ENCODE measurements at regions not wholly inside any gene's neighbourhood (a gene's known extent, or its start where the extent isn't known, plus 50 kb on each side); places are given as distances from the start of the nearest gene placed in this dataset.
A peak's percentile ranks its signal among the peaks of the same experiment; 100 is the strongest.
"Not testable (repeated sequence)": the region's sequence is repeated elsewhere in the genome, so short reads cannot be mapped to it uniquely, and the experiment has no call there.

DNA sequence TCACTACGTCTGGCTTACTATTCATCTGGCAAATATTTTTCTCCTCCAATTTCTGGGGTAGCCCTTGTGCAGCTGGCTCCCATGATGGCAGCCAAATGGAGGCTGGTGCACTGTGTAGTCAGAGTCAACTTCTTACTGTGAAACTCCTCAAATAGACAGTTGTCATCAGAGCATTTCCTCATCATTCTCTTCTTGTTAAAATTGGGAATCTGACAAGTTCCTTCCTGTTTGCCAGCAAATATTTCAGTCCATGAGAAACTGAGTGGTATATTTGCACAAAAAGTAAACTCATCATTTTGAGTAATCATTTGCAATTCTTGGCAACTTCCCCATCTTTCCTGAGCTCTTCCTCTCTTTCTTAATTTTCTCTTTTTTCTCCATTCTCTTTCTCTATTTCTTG is 394.9 kb upstream of the RGS17 start:
- no peak for DNase-seq

DNA sequence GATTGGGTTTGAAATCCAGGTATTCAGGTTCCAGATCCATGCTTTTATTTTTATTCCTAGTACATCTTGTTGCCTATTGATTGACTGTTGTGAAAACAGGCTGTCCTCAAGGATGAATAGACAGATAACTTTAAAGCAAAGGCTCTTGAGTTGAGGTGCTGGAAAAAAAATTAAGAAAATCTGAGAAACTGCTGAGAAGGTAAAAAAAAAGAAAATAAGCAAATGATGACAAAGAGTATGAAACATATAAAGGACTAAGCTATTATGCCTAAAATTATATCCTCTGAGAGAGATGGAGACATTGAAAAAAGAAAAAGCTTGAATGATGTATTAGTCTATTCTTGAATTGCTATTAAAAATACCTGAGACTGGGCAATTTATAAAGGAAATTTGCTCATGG is 392.3 kb upstream of the RGS17 start:
- DNase-seq: no peak

- DNase-seq: peak; percentile 5
These were observed 380.9 kb upstream of the RGS17 start for GRCh38 chr6:153511896-153512496.

DNA sequence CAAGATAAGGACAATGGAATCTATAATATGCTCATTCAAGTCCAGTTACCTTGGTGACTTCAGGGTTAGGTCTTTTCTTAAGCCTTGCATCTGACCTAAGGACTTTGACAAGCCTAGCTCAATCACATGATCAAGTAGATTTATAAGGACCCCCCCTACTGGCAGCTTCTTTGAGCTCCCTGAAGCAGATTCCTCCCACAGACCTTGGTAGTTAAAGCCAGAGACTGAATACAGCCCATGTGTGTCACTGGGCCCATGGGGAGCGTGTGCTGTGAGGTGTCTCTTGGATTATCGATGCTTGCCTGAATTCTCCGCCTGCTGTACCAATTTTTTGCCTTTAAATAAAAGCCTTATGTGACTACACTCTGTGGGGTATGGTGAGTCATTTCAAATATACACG is 372.7 kb upstream of the RGS17 start:
- no peak for DNase-seq

- DNase-seq: no peak
These were observed 362.4 kb upstream of the RGS17 start for GRCh38 chr6:153493501-153493900.

DNA sequence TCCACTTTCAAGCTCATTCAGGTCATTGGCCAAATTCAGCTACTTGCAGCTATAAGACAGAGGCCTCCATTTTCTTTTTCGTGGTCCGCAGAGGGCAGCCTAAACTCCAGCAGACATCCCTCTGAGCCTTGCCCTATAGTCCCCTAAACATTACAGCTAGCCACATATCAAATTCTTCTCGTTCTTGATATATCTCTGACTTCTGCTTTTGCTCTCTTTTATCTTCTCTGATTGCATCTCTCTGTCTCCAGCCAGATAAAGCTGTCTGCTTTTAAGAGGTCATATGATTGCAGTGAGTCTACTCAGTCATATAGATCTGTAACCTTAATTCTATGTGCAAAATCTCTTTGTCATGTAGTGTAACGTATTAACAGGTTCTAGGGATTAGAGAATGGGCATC is 358.4 kb upstream of the RGS17 start:
- DNase-seq: no peak

DNA sequence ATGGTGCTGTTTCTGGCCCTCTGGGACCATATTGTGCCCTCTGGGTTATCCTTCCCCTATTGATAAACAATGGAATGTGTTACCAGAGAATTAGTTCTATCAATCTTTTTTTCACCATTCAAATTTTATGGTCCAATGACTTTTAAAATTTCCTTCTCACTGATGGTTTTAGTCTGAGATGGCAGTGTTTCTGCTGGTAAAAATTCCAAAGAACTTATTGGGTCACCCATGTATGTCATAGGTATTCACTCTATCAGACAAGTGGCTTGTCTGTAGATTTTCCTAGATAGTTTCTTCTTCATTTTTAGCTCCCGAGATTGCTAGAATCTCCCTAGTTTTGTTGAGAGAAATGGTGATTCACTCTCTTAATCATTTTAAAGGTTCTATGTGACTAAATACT is 357.2 kb upstream of the RGS17 start:
- DNase-seq: no peak

GRCh38 chr6:153485072-153485471 is 354.0 kb upstream of the RGS17 start:
- DNase-seq: no peak

GRCh38 chr6:153484056-153484455 is 353.0 kb upstream of the RGS17 start:
- DNase-seq: no peak

DNA sequence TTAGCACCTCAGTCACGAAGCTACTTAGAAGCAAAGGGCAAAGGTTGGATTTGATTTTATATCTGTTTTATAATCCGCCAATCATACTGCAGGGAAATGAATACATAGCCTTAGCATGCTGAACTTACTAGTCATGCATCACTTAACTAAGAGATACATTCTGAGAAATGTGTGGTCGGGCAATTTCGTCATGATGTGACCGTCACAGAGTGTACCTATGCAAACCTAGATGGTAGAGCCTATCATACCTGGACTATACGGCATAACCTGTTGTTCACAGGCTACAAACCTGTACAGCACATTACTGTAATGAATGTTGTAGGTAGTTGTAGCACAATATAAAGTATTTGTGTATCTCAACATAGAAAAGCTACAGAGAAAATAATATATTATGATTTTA is 345.2 kb upstream of the RGS17 start:
- no peak for DNase-seq

- DNase-seq: no peak
These were observed 334.0 kb upstream of the RGS17 start for GRCh38 chr6:153465050-153465449.

DNA sequence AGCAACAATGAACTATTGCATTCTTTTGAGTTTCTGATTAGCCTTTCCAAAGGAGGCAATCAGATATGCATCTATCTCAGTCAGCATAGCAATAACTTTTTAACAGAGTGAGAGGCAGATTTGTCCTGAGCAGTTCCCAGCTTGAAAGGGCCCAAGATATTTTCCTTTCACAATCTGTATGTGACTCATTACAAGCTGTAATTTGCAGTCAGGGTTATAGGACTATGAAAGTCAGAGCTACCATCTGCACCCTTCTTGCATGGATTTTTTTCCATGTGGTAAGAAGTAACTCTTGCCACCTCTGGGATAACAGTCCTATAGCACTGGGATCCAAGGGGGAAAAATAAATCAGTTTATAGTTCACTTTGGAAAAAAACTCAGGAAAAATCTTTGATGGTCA is 318.2 kb upstream of the RGS17 start:
- no peak for DNase-seq

DNA sequence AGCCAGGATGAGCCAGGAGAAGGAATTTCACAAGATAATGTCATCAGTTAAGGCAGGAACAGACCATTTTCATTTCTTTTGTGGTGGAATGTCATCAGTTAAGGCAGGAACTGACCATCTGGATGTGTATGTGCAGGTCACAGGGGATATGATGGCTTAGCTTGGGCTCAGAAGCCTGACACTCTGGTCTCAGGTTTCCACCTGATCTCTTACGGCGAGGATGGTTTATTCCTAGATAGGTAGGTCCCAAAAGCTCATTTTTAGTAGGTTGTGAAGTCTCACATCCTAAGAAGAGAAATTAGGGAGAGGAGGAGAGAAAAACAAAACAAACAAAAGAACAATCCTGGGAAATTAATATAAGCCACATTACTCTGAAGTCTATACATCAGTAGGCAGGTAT is 311.7 kb upstream of the RGS17 start:
- not testable (repeated sequence) for DNase-seq

DNA sequence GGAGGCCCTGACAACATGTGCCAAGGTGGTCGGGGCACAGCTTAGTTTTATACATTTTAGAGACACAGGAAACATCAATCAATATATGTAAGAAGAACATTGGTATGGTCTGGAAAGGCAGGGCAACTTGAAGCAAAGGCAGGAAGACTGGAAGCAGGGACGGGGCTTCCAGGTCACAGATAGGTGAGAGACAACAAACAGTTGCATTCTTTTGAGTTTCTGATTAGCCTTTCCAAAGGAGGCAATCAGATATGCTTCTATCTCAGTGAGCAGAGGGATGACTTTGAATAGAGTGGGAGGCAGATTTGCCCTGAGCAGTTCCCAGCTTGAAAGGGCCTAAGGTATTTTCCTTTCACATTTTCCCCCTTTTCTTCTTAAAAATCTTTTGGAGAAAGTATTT is 311.0 kb upstream of the RGS17 start:
- no peak for DNase-seq

- DNase-seq: no peak
These were observed 306.1 kb upstream of the RGS17 start for GRCh38 chr6:153437193-153437592.

DNA sequence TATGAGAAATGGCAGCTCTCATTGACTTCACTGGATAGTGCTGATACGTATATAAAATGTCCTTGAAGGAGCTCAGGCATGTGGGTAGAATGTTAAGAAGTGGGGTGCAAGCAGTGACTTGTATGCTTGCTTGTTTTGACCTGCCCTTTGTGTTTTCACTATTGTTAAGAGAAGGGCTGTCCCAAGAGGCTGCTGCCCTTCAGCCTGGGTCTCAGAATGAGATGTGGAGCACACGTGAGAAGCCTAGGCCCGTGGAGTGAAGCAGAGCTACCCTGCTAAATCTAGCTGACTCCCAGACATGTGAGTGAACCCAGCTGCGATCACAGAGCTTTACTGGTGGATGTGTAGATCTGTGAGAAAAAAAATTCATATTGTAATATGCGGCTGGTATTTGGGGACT is 305.3 kb upstream of the RGS17 start:
- DNase-seq: no peak

DNA sequence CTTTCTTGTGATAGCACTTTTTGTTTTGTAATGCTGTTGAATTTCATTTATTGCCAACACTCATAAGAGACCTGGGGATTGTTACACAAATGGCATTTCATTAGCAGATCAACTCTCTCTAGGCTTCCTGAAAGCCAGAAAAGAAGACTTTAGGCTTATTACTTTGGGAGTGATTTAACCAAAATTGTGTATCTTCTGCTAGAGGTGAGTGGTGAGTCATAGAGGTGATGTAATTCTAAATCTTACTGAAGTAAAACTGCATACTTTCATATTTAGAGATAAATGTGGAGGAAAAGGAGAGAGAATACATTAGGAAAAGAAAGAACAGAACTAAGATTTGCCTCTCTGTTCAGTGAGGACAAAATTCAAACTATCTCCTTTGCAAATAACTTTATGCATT is 304.7 kb upstream of the RGS17 start:
- peak; percentile 7 for DNase-seq

- no peak for DNase-seq
These were observed 294.5 kb upstream of the RGS17 start for GRCh38 chr6:153425536-153425935.

DNA sequence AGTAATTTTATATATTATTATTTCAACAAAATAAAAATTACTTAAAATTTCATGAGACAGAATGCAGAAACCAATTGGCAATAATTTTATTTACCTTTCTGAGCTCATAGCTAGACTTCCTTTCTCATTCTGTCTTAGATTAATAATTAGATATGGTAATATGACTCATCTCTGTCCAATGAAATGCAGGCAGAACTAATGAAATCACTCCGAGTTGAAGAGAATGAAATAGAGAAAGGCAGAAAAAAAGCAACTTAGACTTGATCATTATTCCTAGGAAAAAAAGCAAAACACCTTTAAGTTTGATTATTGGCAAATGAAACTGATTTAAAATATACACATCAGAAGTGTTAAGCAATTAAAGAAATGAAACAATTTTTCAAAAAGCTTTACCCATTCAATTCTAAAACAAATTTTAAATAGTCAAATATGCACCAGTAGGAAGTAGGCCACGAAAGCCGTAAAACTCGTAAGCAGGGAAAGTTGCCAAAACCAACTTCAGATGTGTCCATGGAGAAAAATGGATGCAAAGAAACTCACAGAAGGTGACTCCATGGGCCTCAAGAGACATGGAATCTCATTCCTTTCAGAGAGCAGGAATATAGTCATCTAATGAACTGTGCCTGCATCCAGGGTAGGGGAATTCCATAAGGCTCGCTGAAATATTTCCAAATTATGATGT is 293.8 kb upstream of the RGS17 start:
- DNase-seq: no peak

DNA sequence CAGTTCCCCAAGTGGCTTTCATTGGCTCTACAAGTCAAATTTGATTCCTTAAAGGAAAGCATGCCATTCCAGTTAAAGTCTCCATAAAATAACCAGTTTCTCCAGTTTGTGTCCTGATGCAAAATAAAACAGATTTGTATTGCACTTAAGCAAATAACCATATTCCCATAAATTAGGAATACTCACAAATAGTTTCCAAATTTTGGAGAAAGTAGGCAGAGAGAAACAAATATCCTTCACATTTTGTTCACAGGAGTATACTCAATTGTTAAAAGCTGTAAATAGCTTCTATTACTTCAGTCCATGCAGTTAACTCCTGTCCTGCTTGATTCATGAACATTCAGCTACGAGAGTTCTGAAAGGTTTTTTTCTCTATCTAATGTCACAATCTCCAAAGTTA is 281.4 kb upstream of the RGS17 start:
- DNase-seq: no peak

GRCh38 chr6:153411070-153411648 is 280.1 kb upstream of the RGS17 start:
- no peak for DNase-seq

DNA sequence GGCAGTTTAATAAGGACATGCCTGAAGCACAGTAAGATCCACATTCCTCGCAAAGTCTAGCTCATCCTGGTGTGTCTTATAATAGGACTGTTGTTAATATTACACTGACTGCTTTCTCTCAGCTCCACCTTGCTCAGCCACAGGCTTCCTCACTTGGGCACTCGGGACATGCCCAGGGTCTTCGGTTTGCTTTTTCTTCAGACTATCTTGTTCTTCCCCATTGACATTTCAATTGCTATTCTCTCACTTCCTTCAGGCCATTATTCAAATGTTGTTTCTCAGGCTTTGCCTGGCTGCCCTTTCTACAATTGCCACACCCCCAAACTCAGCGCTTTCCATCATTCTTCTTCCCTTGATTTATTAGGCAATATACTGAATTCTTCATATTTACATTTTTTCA is 274.8 kb upstream of the RGS17 start:
- no peak for DNase-seq

- no peak for DNase-seq
These were observed 270.7 kb upstream of the RGS17 start for GRCh38 chr6:153401751-153402150.

GRCh38 chr6:153392156-153392555 is 261.1 kb upstream of the RGS17 start:
- DNase-seq: no peak

- DNase-seq: no peak
These were observed 242.8 kb upstream of the RGS17 start for GRCh38 chr6:153373869-153374268.

Data from NCI-H226 (cell line).